Panc1 (cell line): ENCODE measurements at regions not wholly inside any gene's neighbourhood (a gene's known extent, or its start where the extent isn't known, plus 50 kb on each side); places are given as distances from the start of the nearest gene placed in this dataset.

ENCODE experiments used
- CTCF ChIP-seq: fragments of 450-650 bp; IDR thresholded peaks from 2 replicates; pipeline ENCODE4 v1.5.1; 2017; ENCODE audit warnings: mild to moderate bottlenecking
- POLR2AphosphoS5 ChIP-seq: IDR thresholded peaks from 2 replicates; pipeline ENCODE4 v1.6.1; 2012; ENCODE audit warnings: mild to moderate bottlenecking, low read depth, low read length, moderate library complexity
- REST ChIP-seq, 2 experiments: IDR thresholded peaks; 2 replicates each; pipeline ENCODE4 v1.6.1; 2011 to 2012; ENCODE audit warnings: low read depth in 2 of 2, control low read depth in 1 of 2, low read length in 1 of 2, mild to moderate bottlenecking in 1 of 2, moderate library complexity in 1 of 2; ENCODE audit not compliant: insufficient read depth in 1 of 2
- SIN3A ChIP-seq: IDR thresholded peaks from 2 replicates; pipeline ENCODE4 v1.6.1; 2012; ENCODE audit warnings: low read depth, mild to moderate bottlenecking, low read length, moderate library complexity, borderline replicate concordance; ENCODE audit not compliant: insufficient read depth

GRCh38 chr1:118337346-118337745, 152.3 kb upstream of the SPAG17 start:
- no peak for TF ChIP-seq CTCF
- TF ChIP-seq POLR2AphosphoS5 = no peak
- TF ChIP-seq REST (IDR thresholded peaks at IDR 0.05; ENCODE audit: insufficient read depth in 1 of 2, low read depth in 2 of 2, low read length in 1 of 2) = no peak
- no peak for TF ChIP-seq SIN3A
